ENCODE measurements at regions not wholly inside any gene's neighbourhood (a gene's known extent, or its start where the extent isn't known, plus 50 kb on each side); places are given as distances from the start of the nearest gene placed in this dataset.
"Not testable (repeated sequence)": the region's sequence is repeated elsewhere in the genome, so short reads cannot be mapped to it uniquely, and the experiment has no call there.

DNA sequence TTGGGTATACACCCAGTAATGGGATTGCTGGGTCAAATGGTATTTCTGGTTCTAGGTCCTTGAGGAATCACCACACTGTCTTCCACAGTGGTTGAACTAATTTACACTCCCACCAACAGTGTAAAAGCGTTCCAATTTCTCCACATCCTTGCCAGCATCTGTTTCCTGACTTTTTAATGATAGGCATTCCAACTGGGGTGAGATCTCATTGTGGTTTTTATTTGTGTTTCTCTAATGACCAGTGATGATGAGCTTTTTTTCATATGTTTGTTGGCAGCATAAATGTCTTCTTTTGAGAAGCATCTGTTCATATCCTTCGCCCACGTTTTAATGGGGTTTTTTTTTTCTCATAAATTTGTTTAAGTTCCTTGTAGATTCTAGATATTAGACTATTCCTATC, 448.3 kb upstream of the RGMB start:
- TF ChIP-seq POLR2AphosphoS5 (IDR thresholded peaks at IDR 0.05; ENCODE audit: low read depth, low read length); TAF1 (IDR thresholded peaks at IDR 0.05; ENCODE audit: low read depth, low read length); POLR2A (IDR thresholded peaks at IDR 0.05; ENCODE audit: low read depth, low read length); SPI1 (IDR thresholded peaks at IDR 0.05; ENCODE audit: low read depth, low read length); PAX5 (IDR thresholded peaks at IDR 0.05; ENCODE audit: insufficient read depth, low read length, severe bottlenecking); POU2F2 (IDR thresholded peaks at IDR 0.05; ENCODE audit: low read depth, low read length): not testable (repeated sequence)
